Activated CD4-positive, alpha-beta memory T cell treated with anti-CD3 and anti-CD28 coated beads, Interleukin-2, amount 10 ng/mL, durations not matched to agents 7 days and 5 days (primary cell): ENCODE measurements at regions not wholly inside any gene's neighbourhood (a gene's known extent, or its start where the extent isn't known, plus 50 kb on each side); places are given as distances from the start of the nearest gene placed in this dataset.

ENCODE experiments used
- CTCF ChIA-PET: fragments of 350-600 bp; sonication (Branson Sonifier 250); formaldehyde crosslinking; loops from one replicate; lab custom pipeline; 2021; ENCODE audit warnings: antibody characterized with exemption, inconsistent platforms; lab: Charles Lee
- POLR2A ChIA-PET: fragments of 350-600 bp; sonication (Branson Sonifier 250); formaldehyde crosslinking; loops from one replicate; lab custom pipeline; 2021; ENCODE audit warnings: antibody characterized with exemption; lab: Charles Lee
- DNase-seq: peaks from one replicate; pipeline ENCODE4 v3.0.0-alpha.2; 2020
- H3K27ac Mint-ChIP-seq: one replicate; pipeline ENCODE4 v1.8.0; 2021; ENCODE audit warnings: mild to moderate bottlenecking, mixed read lengths
- H3K27me3 Mint-ChIP-seq: one replicate; pipeline ENCODE4 v1.8.0; 2021; ENCODE audit warnings: mixed read lengths
- H3K36me3 Mint-ChIP-seq: one replicate; pipeline ENCODE4 v1.8.0; 2021; ENCODE audit warnings: low read depth, mixed read lengths
- H3K4me1 Mint-ChIP-seq: one replicate; pipeline ENCODE4 v1.8.0; 2021; ENCODE audit warnings: mixed read lengths
- H3K4me3 Mint-ChIP-seq: one replicate; pipeline ENCODE4 v1.8.0; 2021; ENCODE audit warnings: mild to moderate bottlenecking, mixed read lengths
- H3K9me3 Mint-ChIP-seq: one replicate; pipeline ENCODE4 v1.8.0; 2021; ENCODE audit warnings: mixed read lengths

DNA sequence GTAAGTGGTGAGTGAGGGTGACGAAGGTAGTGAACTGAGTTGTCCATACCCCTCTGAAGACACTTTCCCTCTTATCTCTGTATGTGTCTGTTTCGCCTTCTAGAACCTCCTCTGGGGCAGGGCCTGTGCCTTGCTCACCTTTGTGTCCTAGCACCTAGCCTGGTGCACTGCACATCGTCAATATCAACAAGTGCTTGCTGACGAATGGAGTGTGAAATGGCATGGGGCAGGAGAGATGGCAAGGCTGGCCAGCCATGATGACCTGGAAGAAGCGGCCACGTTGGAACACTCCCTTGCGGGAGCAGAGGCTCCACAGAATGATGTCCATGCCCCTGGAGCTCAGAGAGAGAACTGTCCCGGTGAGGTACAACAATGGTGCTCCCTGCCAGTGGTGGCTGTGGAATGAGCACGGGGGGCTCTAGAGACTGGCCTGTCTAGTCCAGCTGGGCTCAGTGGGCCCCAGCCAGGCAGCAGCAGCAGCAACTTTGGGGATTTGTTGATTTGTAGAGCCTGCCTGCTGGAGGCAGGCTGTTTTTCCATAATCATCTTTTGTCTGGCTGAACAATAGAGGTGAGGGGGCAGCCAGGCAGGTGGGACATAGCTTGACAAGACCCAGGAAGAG, 112.2 kb upstream of the PJA1 start:
- H3K27me3 Mint-ChIP-seq, result peaks cover 2% of the 10 kb centered on the region
- CTCF ChIA-PET, result no interaction called here

DNA sequence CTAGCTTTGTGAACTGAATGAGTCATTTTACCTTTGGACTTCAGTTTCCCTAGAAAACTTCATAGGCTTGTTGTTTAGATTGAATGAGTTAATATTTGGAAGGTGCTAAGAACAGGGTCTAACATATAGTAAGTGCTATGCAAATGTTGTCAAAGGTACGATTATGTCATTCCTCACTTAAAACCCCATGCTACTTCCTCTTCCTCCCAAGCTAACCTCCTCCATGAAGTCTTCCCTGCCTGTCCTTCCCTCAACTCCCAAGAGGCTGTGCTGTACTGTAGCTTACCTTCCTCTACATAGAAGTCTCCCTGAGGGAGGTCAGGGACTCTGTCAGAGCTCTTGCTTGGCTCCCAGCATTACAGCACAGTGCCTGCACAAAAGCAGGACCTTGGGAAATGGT, 103.4 kb upstream of the PJA1 start:
- Mint-ChIP-seq H3K36me3 (no peaks in the 10 kb centered on the region), H3K4me3 (no peak overlapping the region), H3K27ac (no peak overlapping the region), H3K27me3 (no peaks in the 10 kb centered on the region), H3K9me3 (no peaks in the 10 kb centered on the region), H3K4me1 (no peaks in the 10 kb centered on the region)
- ChIA-PET POLR2A (no interaction called here), CTCF (no interaction called here)
- DNase-seq, result no peak

More for the DNA sequence above, 112.2 kb upstream of the PJA1 start:
- no peak for DNase-seq
- Mint-ChIP-seq H3K4me1 (no peaks in the 10 kb centered on the region), H3K36me3 (no peaks in the 10 kb centered on the region), H3K9me3 (no peaks in the 10 kb centered on the region), H3K4me3 (no peak overlapping the region), H3K27ac (no peak overlapping the region)
- POLR2A ChIA-PET, result no interaction called here

DNA sequence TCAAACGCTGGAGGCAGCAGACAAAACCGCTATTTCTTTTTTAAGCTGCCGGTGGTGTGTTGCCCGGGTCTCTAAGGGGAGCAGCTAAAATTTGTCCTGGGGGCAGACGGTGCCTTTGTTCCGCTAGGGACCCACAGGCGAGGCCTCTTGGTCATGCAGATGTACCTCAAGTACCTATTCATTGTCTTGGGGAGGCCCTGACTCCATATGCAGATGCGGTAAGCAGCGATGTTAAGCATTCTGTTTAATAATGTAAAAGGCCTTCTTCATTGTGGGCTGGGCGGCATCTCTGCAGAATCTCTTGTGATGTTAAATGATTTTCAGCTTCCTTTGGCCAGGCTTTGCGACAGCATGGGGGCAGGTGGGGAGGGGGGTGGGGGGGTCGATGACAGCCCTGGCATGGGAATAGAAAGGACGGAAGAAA, 98.9 kb upstream of the PJA1 start:
- POLR2A ChIA-PET, result no interaction called here
- H3K27me3 Mint-ChIP-seq, result peaks cover 9% of the 10 kb centered on the region

DNA sequence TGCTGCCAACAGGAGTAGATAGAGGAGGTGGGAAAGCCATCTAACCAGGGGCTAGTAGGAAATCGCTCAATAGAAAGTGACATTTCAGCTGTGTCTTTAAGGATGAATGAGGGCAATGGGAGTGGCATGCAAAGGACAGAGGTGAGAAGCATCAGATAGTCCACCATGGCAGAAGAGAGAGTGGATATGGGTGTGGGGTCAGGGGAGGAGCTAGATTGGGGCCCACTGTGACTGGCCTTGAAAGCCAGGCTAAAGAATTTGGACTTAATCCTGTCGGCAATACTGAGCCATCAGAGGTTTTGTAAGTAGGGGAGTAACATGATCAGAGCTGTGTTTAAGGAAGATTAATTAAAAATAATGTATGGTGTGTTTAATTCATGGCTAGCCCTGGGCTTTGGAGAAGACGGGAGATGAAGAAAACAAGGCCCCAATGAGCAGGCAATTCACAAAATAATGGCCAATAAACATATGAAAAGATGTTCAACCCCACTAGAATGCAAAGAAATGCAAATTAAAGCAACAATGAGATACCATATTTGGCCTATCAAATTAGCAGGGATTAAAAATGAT, 98.1 kb upstream of the PJA1 start:
- no peak overlapping the region for H3K27ac Mint-ChIP-seq
- H3K4me1 Mint-ChIP-seq, result no peaks in the 10 kb centered on the region
- no peaks in the 10 kb centered on the region for H3K36me3 Mint-ChIP-seq
- peaks cover 9% of the 10 kb centered on the region for H3K27me3 Mint-ChIP-seq
- ChIA-PET POLR2A (no interaction called here), CTCF (no interaction called here)
- H3K9me3 Mint-ChIP-seq, result no peaks in the 10 kb centered on the region
- no peak for DNase-seq
- H3K4me3 Mint-ChIP-seq, result no peak overlapping the region

More for the DNA sequence above, 98.9 kb upstream of the PJA1 start:
- no peaks in the 10 kb centered on the region for H3K36me3 Mint-ChIP-seq
- H3K4me3 Mint-ChIP-seq, result no peak overlapping the region
- CTCF ChIA-PET, result no interaction called here
- H3K4me1 Mint-ChIP-seq, result no peaks in the 10 kb centered on the region
- H3K9me3 Mint-ChIP-seq, result no peaks in the 10 kb centered on the region
- no peak for DNase-seq
- H3K27ac Mint-ChIP-seq, result no peak overlapping the region

DNA sequence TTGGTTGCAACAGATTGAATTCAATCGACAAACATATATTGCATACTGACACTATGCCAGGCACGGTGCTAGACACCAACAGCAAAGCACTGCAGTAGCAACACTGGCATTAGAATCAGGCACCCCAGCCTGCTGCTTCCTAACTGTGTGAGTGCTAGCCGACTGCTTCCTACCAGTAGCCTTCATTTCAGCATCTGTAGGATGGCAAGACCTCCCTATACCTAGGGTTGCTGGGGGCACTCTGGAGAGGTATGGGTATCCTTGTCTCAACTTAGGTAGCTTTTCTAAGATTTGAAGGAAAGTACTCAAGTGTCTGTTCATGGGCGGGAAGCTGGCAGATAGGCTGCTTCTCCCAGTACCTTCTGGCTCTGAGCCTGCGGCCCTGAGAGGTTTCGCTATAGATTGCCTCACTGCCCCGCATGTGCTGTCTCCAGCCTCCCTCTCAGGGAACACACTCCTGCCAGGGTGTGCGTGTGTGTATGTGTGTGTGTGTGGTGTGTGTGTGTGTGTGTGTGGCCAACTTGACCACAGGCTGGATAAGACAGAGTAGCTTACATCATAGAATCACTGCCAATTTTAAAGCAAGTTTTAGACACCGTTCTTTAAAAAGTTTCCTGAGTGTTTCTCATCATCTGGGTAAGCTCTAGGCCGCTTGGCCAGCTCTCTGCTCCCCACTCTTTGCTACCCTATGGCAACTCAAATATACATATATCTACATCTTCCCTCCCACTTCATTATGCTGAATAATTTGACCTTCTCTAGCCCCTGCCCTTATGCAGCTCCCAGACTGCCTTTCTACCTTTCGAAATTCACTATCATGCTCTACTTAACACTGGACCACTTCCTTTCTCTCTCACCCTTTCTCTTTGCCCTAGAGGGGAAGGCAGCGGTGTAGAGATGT, 97.0 kb upstream of the PJA1 start:
- no peaks in the 10 kb centered on the region for H3K9me3 Mint-ChIP-seq
- H3K27me3 Mint-ChIP-seq, result peaks cover 9% of the 10 kb centered on the region
- no peaks in the 10 kb centered on the region for H3K4me1 Mint-ChIP-seq
- no peak overlapping the region for H3K4me3 Mint-ChIP-seq
- POLR2A ChIA-PET, result no interaction called here
- H3K36me3 Mint-ChIP-seq, result no peaks in the 10 kb centered on the region
- no peak for DNase-seq
- CTCF ChIA-PET, result no interaction called here
- no peak overlapping the region for H3K27ac Mint-ChIP-seq

DNA sequence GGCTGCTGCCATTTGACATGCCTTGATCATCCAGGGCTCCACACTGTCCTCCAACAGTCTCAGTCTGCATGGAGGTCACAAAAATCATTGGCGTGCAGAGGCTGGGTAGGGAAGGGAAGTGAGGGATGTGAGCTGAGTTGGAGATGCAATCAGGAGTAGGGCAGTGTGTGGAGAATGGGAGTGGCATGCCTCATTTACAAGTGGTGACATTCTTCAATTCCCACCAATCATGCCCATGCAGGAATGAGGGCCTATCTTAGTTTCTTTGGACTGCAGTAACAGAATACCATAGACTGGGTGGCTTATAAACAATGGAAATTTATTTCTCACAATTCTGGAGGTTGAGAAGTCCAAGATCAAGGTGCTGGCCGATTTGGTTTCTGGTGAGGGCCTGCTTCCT, 94.9 kb upstream of the PJA1 start:
- no peaks in the 10 kb centered on the region for H3K9me3 Mint-ChIP-seq
- POLR2A ChIA-PET, result no interaction called here
- DNase-seq, result no peak
- H3K4me1 Mint-ChIP-seq, result no peaks in the 10 kb centered on the region
- H3K36me3 Mint-ChIP-seq, result no peaks in the 10 kb centered on the region
- CTCF ChIA-PET, result no interaction called here
- no peak overlapping the region for H3K4me3 Mint-ChIP-seq
- H3K27ac Mint-ChIP-seq, result no peak overlapping the region
- peaks cover 9% of the 10 kb centered on the region for H3K27me3 Mint-ChIP-seq

DNA sequence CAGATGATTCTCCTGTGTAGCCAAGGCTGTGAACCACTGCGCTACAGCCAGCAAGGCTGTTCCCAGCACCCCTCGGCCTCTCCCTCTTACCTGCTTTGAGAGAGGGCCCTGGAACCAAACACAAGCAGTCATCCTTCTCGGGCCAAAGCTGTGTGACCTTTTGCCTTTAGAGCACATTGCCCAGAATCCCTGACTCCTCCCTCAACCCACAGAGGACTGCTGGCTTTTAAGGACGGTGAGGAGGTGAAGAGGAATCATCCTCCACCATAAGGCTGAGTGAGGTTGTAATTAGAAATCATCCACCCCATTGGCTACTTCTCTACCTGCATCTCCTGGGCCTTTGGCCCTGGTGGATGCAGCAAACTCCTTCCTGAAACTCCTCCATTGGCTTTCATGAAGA, 93.6 kb upstream of the PJA1 start:
- ChIA-PET CTCF (no interaction called here), POLR2A (no interaction called here)
- no peak for DNase-seq
- Mint-ChIP-seq H3K36me3 (no peaks in the 10 kb centered on the region), H3K4me1 (no peaks in the 10 kb centered on the region), H3K4me3 (no peak overlapping the region), H3K27me3 (peaks cover 9% of the 10 kb centered on the region), H3K9me3 (no peaks in the 10 kb centered on the region), H3K27ac (no peak overlapping the region)

DNA sequence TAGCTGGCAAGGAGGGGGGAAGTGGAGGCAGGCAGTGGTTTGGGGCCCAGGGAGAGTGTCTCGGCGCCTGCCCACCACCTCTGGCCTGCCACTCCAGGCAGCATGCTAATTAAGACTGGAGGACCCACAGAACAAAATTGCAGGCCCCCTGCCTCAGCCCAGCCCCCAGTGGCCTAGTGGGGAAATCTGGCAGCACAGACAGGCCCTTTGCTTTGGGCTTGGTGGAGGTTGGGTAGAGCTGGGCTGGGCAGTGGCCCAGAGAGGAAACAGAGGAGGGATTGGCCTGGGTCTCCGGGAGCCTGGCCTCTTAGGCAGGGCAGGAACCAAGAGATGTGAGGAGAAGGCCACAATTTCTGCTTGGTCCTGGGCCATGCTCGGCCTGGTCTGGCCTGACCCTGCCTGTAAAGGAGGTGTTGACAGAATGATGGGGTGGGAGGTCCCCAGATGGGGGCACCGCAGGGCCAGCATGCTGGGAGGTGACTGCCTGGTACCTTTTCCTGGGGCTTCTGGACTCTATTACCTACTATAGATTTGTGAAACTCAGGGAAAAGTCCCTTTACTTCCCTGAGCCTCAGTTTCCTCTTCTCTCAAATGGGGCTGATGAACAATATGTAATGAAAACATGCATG, 92.4 kb upstream of the PJA1 start:
- no peak overlapping the region for H3K27ac Mint-ChIP-seq
- no peaks in the 10 kb centered on the region for H3K36me3 Mint-ChIP-seq
- POLR2A ChIA-PET, result no interaction called here
- CTCF ChIA-PET, result no interaction called here
- no peak for DNase-seq
- H3K4me3 Mint-ChIP-seq, result no peak overlapping the region
- no peaks in the 10 kb centered on the region for H3K9me3 Mint-ChIP-seq
- no peaks in the 10 kb centered on the region for H3K27me3 Mint-ChIP-seq
- H3K4me1 Mint-ChIP-seq, result no peaks in the 10 kb centered on the region

DNA sequence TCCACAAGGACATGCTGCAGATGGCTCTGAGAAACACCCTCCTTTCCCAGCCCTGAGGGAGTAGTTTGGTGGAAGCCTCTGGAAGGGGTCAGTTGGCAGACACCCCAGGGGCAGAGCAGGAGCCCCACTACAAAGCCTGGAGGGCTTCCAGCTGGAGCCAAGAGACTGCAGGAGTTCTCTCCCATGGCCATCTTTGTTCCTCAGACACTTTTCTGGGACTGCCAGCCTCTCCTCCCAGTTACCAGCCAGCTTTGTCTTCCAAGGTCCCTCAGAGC, 91.0 kb upstream of the PJA1 start:
- Mint-ChIP-seq H3K36me3 (no peaks in the 10 kb centered on the region), H3K4me1 (no peaks in the 10 kb centered on the region), H3K9me3 (no peaks in the 10 kb centered on the region), H3K27me3 (no peaks in the 10 kb centered on the region), H3K27ac (no peak overlapping the region), H3K4me3 (no peak overlapping the region)
- ChIA-PET CTCF (no interaction called here), POLR2A (no interaction called here)
- no peak for DNase-seq

DNA sequence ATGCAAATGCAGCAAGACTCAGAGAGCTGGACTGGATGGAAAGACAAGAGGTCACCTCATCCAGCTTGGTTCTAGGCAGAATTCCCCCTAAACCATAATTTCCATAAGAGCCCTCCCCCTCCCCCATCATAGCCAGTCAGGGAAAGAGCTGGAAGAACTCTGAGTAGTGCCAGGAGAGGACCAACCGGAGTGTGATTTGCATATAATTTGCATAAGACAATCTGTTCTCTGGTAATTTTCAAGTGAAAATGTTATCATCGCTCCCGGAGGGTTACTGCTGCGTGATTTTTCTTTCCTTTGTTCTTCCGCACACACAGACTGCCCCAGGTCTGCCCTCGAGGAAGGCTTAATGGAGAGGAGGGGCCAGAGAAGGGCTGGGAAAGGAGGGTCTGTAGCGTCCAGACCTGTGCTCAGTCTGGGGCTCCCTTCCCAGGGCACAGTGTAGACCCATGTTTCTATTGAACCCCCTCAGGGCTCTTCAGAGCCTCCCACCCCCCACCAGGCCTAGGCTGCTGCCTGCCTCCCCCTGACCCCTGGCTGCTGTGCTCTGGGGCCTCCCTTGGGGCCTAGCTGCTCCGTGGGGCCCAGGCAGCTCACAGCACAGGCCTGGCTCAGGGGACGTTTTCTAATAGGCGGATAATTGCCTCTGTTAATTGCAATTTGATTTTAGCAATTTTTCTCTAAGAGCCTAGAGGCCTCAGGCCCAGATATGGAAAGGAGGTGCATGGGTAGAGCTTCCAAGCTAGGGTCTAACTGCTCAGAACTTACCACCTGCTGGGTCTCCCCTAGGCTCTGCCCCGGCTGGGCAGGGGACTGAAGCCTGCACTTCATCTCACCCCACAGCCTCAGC, 90.4 kb upstream of the PJA1 start:
- H3K36me3 Mint-ChIP-seq, result no peaks in the 10 kb centered on the region
- H3K4me3 Mint-ChIP-seq, result no peak overlapping the region
- ChIA-PET POLR2A (no interaction called here), CTCF (no interaction called here)
- DNase-seq, result no peak
- H3K27ac Mint-ChIP-seq, result no peak overlapping the region
- no peaks in the 10 kb centered on the region for H3K27me3 Mint-ChIP-seq
- H3K9me3 Mint-ChIP-seq, result no peaks in the 10 kb centered on the region
- no peaks in the 10 kb centered on the region for H3K4me1 Mint-ChIP-seq

DNA sequence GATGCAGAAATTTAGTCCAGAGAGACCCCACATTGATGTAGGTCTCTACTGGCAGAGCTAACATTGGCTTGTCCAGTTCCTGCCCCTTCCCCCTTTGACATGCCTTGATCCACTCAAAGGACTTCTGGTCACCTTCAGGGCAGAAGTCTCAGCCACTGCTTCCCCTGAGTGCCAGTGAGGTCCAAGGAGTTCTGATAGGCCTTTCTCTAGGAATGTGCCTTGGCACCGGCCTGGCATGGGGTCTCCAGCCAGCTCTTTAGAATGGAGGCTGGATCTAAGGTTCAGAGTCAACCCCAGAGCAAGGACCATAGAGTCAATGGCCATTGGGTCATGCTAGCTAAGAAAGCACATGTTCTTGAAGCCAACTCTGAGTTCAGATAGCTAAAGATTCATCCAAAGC, 88.6 kb upstream of the PJA1 start:
- Mint-ChIP-seq H3K27ac (no peak overlapping the region), H3K4me3 (no peak overlapping the region), H3K4me1 (no peaks in the 10 kb centered on the region), H3K36me3 (no peaks in the 10 kb centered on the region), H3K9me3 (no peaks in the 10 kb centered on the region), H3K27me3 (peaks cover 2% of the 10 kb centered on the region)
- no peak for DNase-seq
- ChIA-PET CTCF (no interaction called here), POLR2A (no interaction called here)

DNA sequence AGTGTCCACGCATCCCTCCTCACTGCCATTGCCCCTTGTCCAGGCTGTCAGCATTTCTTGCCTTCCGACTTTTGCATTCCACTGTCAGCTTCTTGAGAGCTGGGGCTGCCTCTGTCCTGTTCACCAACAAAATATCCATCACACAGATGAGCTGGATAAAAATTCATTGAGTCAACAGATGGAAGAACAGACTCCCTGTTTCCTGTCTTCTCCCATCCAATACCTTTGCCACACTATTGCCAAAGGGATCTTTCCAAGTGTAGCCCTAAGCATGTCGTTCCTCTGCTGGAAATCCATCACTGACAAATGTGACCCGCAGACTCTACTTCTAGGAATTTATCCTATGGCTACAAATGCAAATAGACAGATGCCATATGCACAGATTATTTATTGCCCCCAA, 78.0 kb upstream of the PJA1 start:
- CTCF ChIA-PET, result no interaction called here
- H3K36me3 Mint-ChIP-seq, result no peaks in the 10 kb centered on the region
- POLR2A ChIA-PET, result no interaction called here
- no peak overlapping the region for H3K27ac Mint-ChIP-seq
- no peak for DNase-seq
- H3K4me3 Mint-ChIP-seq, result no peak overlapping the region
- H3K9me3 Mint-ChIP-seq, result no peaks in the 10 kb centered on the region
- H3K27me3 Mint-ChIP-seq, result peaks cover 3% of the 10 kb centered on the region
- H3K4me1 Mint-ChIP-seq, result no peaks in the 10 kb centered on the region

DNA sequence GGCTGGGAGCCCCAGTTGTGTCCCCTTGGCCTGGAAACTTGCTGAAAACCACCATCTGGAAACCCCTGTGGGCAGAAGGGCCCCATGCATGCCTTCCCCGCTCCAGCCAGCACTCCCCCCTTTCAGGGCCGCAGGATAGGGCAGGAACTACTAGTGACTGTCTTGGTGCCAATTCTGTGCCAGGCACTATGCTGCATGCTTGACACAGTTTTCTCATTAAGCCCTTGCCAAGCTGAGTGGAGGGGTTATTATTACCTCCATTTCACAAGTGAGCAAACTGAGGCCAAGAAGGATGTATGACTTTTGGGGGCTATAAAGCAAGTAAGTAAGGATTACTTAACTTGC, 73.6 kb upstream of the PJA1 start:
- Mint-ChIP-seq H3K27ac (no peak overlapping the region), H3K27me3 (peaks cover 2% of the 10 kb centered on the region), H3K9me3 (no peaks in the 10 kb centered on the region), H3K4me3 (no peak overlapping the region), H3K4me1 (no peaks in the 10 kb centered on the region), H3K36me3 (no peaks in the 10 kb centered on the region)
- POLR2A ChIA-PET, result no interaction called here
- no peak for DNase-seq
- CTCF ChIA-PET, result no interaction called here
